GM12865 (cell line): ENCODE measurements at regions not wholly inside any gene's neighbourhood (a gene's known extent, or its start where the extent isn't known, plus 50 kb on each side); places are given as distances from the start of the nearest gene placed in this dataset.

Experiments used
- DNase-seq: peaks from one replicate; pipeline ENCODE4 v3.0.0; 2010; ENCODE audit warnings: low read depth
- H3K4me3 ChIP-seq: 2 replicates; pipeline ENCODE4 v1.5.1; 2011; ENCODE audit warnings: mild to moderate bottlenecking, low read depth, low read length, control low read depth
- CTCF ChIP-seq: IDR thresholded peaks from 2 replicates; pipeline ENCODE4 v1.5.1; 2011; ENCODE audit warnings: low read length, control low read depth, low read depth, inconsistent platforms; ENCODE audit not compliant: insufficient read depth; ENCODE audit errors: missing control alignments

- H3K4me3 ChIP-seq, result no peak overlapping the region
- DNase-seq, result no peak
- no peak for TF ChIP-seq CTCF
These were observed 322.8 kb downstream of the CD83 start for GRCh38 chr6:14440215-14440910.

DNA sequence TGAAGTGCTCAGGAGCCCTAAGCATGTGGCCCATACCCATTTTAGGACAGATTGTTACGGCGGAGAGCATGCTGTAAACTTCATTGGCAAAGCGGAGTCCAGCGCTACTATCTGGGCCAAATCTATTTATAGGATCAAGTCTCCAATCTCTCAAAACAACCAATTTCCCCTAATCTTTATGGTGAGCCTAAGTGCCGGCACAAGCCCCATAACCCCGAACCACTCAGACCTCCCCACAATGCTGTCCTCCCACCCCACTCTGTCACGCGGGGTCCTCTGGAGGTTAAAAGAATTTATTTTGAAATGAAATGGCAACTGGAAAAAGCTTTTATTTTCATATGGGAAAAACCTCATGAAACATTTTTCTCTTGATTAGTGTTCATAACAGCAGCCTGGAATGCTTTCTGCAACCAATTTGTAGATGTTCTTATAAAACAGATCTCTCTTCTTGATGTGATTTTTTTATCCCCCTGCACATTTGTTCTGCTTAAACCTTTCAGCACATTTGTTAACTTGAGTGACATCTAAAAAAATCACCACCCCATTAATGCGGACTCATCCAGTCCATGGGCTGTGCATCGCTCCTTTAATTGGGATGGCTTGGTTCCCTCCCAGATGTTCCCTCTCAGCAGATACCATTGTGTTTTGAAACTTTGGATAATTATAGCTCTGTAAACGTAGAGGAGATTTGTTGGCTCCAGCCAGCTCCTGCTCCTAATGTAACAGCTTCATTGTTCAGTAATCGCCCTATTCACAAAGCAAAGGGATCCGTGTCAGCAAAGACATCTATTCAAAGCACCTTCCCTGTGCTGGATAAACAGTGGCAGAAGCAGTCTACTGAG, 323.6 kb downstream of the CD83 start:
- H3K4me3 ChIP-seq, result no peak overlapping the region
- TF ChIP-seq CTCF, result no peak
- DNase-seq, result no peak

- no peak overlapping the region for H3K4me3 ChIP-seq
- TF ChIP-seq CTCF, result no peak
- DNase-seq, result no peak
These were observed 324.7 kb downstream of the CD83 start for GRCh38 chr6:14442242-14442641.

- no peak overlapping the region for H3K4me3 ChIP-seq
- no peak for TF ChIP-seq CTCF
- DNase-seq, result no peak
These were observed 326.2 kb downstream of the CD83 start for GRCh38 chr6:14443629-14444268.

DNA sequence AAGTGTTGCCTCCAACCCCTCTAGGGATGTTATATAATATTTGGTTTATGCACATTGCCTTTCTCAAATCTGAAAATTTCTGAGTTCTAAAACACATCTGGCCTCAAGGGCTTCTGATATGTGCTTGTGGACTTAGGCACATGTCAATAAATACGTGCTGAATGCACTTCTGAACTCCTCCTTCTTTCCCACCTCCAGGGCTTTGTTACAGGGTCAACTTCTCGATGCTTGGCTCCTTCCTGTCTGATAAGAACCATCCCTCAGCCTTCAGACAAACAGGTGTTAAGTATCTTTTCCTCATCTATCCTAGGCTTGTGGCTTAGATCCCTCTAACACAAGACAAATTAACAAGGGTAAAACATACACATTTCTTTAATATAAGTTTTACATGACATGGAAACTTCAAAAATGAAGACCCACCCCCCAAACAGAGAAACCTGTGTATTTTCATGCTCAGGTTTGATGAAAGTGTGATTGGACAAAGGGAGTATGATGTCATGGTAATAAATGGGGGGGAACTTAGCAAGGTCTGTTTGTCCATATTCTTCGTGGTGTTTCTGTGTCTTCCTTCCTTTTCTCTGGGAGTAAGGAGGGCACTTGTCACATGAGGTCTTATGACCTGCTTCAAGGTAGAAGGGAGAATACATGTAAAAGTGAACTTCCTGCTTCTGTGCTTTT, 326.9 kb downstream of the CD83 start:
- TF ChIP-seq CTCF, result no peak
- no peak for DNase-seq
- no peak overlapping the region for H3K4me3 ChIP-seq

DNA sequence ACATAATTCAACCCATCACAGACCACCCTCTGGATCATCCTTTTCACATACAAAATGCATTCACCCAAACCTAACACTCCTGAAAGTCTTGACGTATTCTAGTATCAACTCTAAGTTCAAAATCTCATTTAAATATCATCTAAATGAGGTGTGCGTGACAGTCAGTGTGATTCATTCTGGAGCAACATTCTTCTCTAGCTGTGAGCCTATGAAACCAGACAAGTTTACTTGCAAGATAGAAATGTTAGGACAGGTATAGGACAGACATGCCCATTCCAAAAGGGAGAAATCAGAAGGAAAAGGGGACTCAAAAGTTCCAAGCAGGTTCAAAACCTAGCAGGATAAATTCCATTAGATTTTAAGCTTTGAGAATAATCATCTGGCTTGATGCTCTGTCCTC, 329.7 kb downstream of the CD83 start:
- DNase-seq, result no peak
- TF ChIP-seq CTCF, result no peak
- H3K4me3 ChIP-seq, result no peak overlapping the region
